ENCODE measurements at regions not wholly inside any gene's neighbourhood (a gene's known extent, or its start where the extent isn't known, plus 50 kb on each side); places are given as distances from the start of the nearest gene placed in this dataset.

GRCh38 chr13:104577071-104577815 is 1511.0 kb upstream of the SLC10A2 start:
- 80% methylated on average over 1 of the region's 4 CpGs for WGBS (ENCODE audit: insufficient coverage)
- no peaks in the 10 kb centered on the region for H3K4me1 ChIP-seq (ENCODE audit: control insufficient read depth, insufficient read depth, low read length)
- no peak overlapping the region for H3K4me3 ChIP-seq (ENCODE audit: low read depth, low read length)
- no peak overlapping the region for H3K27ac ChIP-seq (ENCODE audit: low read depth, low read length)
- no peaks in the 10 kb centered on the region for H3K9me3 ChIP-seq (ENCODE audit: control insufficient read depth, insufficient read depth, low read length)
- no peak for DNase-seq (ENCODE audit: low read depth in 4 of 6, low spot score in 6 of 6)
- no peaks in the 10 kb centered on the region for H3K36me3 ChIP-seq (ENCODE audit: control insufficient read depth, insufficient read depth, low read length)
- H3K27me3 ChIP-seq (ENCODE audit: control insufficient read depth, insufficient read depth, low read length) = no peaks in the 10 kb centered on the region

GRCh38 chr13:104571893-104572229 is 1505.6 kb upstream of the SLC10A2 start:
- DNase-seq (ENCODE audit: low read depth in 4 of 6, low spot score in 6 of 6) = no peak
- Histone ChIP-seq H3K4me1 (ENCODE audit: control insufficient read depth, insufficient read depth, low read length) (peaks cover 3% of the 10 kb centered on the region), H3K4me3 (ENCODE audit: low read depth, low read length) (no peak overlapping the region), H3K27ac (ENCODE audit: low read depth, low read length) (no peak overlapping the region), H3K9me3 (ENCODE audit: control insufficient read depth, insufficient read depth, low read length) (no peaks in the 10 kb centered on the region), H3K27me3 (ENCODE audit: control insufficient read depth, insufficient read depth, low read length) (no peaks in the 10 kb centered on the region), H3K36me3 (ENCODE audit: control insufficient read depth, insufficient read depth, low read length) (no peaks in the 10 kb centered on the region)
- no CpG with 5 or more reads among the region's 2 CpGs for WGBS (ENCODE audit: insufficient coverage)

- Histone ChIP-seq H3K4me1 (ENCODE audit: control insufficient read depth, insufficient read depth, low read length) (peaks cover 3% of the 10 kb centered on the region), H3K36me3 (ENCODE audit: control insufficient read depth, insufficient read depth, low read length) (no peaks in the 10 kb centered on the region), H3K4me3 (ENCODE audit: low read depth, low read length) (peak overlapping the region; percentile 19), H3K27ac (ENCODE audit: low read depth, low read length) (no peak overlapping the region), H3K9me3 (ENCODE audit: control insufficient read depth, insufficient read depth, low read length) (no peaks in the 10 kb centered on the region), H3K27me3 (ENCODE audit: control insufficient read depth, insufficient read depth, low read length) (no peaks in the 10 kb centered on the region)
- WGBS (ENCODE audit: insufficient coverage) = 28% methylated on average over 3 of the region's 12 CpGs
- DNase-seq (ENCODE audit: low read depth in 4 of 6, low spot score in 6 of 6) = peak; percentile 42 to 92 (median 60)
Measured at GRCh38 chr13:104571161-104571892, 1505.1 kb upstream of the SLC10A2 start.

- DNase-seq (ENCODE audit: low read depth in 4 of 6, low spot score in 6 of 6) = no peak
- WGBS (ENCODE audit: insufficient coverage) = 92% methylated on average over 2 of the region's 5 CpGs
- H3K4me3 ChIP-seq (ENCODE audit: low read depth, low read length) = no peak overlapping the region
- H3K36me3 ChIP-seq (ENCODE audit: control insufficient read depth, insufficient read depth, low read length) = no peaks in the 10 kb centered on the region
- H3K4me1 ChIP-seq (ENCODE audit: control insufficient read depth, insufficient read depth, low read length) = peaks cover 3% of the 10 kb centered on the region
- H3K27me3 ChIP-seq (ENCODE audit: control insufficient read depth, insufficient read depth, low read length) = no peaks in the 10 kb centered on the region
- no peaks in the 10 kb centered on the region for H3K9me3 ChIP-seq (ENCODE audit: control insufficient read depth, insufficient read depth, low read length)
- no peak overlapping the region for H3K27ac ChIP-seq (ENCODE audit: low read depth, low read length)
Measured at GRCh38 chr13:104567114-104567513, 1500.9 kb upstream of the SLC10A2 start.

- Histone ChIP-seq H3K4me1 (ENCODE audit: control insufficient read depth, insufficient read depth, low read length) (no peaks in the 10 kb centered on the region), H3K36me3 (ENCODE audit: control insufficient read depth, insufficient read depth, low read length) (no peaks in the 10 kb centered on the region), H3K27me3 (ENCODE audit: control insufficient read depth, insufficient read depth, low read length) (no peaks in the 10 kb centered on the region), H3K27ac (ENCODE audit: low read depth, low read length) (no peak overlapping the region), H3K4me3 (ENCODE audit: low read depth, low read length) (no peak overlapping the region), H3K9me3 (ENCODE audit: control insufficient read depth, insufficient read depth, low read length) (no peaks in the 10 kb centered on the region)
- no peak for DNase-seq (ENCODE audit: low read depth in 4 of 6, low spot score in 6 of 6)
- WGBS (ENCODE audit: insufficient coverage) = no CpG with 5 or more reads among the region's 4 CpGs
Measured at GRCh38 chr13:104565888-104566287, 1499.7 kb upstream of the SLC10A2 start.

GRCh38 chr13:104553896-104554295 is 1487.7 kb upstream of the SLC10A2 start:
- Histone ChIP-seq H3K27me3 (ENCODE audit: control insufficient read depth, insufficient read depth, low read length) (no peaks in the 10 kb centered on the region), H3K27ac (ENCODE audit: low read depth, low read length) (no peak overlapping the region), H3K4me3 (ENCODE audit: low read depth, low read length) (no peak overlapping the region), H3K36me3 (ENCODE audit: control insufficient read depth, insufficient read depth, low read length) (no peaks in the 10 kb centered on the region), H3K9me3 (ENCODE audit: control insufficient read depth, insufficient read depth, low read length) (no peaks in the 10 kb centered on the region), H3K4me1 (ENCODE audit: control insufficient read depth, insufficient read depth, low read length) (no peaks in the 10 kb centered on the region)
- no peak for DNase-seq (ENCODE audit: low read depth in 4 of 6, low spot score in 6 of 6)
- 100% methylated on average over 1 of the region's 1 CpG for WGBS (ENCODE audit: insufficient coverage)

GRCh38 chr13:104553186-104553585 is 1487.0 kb upstream of the SLC10A2 start:
- Histone ChIP-seq H3K9me3 (ENCODE audit: control insufficient read depth, insufficient read depth, low read length) (no peaks in the 10 kb centered on the region), H3K27ac (ENCODE audit: low read depth, low read length) (no peak overlapping the region), H3K27me3 (ENCODE audit: control insufficient read depth, insufficient read depth, low read length) (no peaks in the 10 kb centered on the region), H3K4me1 (ENCODE audit: control insufficient read depth, insufficient read depth, low read length) (no peaks in the 10 kb centered on the region), H3K4me3 (ENCODE audit: low read depth, low read length) (no peak overlapping the region), H3K36me3 (ENCODE audit: control insufficient read depth, insufficient read depth, low read length) (no peaks in the 10 kb centered on the region)
- DNase-seq (ENCODE audit: low read depth in 4 of 6, low spot score in 6 of 6) = peak in 1 of 6 donors; percentile 11
- WGBS (ENCODE audit: insufficient coverage) = no CpG with 5 or more reads among the region's 3 CpGs

GRCh38 chr13:104534847-104535246 is 1468.6 kb upstream of the SLC10A2 start:
- H3K9me3 ChIP-seq (ENCODE audit: control insufficient read depth, insufficient read depth, low read length) = no peaks in the 10 kb centered on the region
- DNase-seq (ENCODE audit: low read depth in 4 of 6, low spot score in 6 of 6) = no peak
- H3K4me3 ChIP-seq (ENCODE audit: low read depth, low read length) = no peak overlapping the region
- H3K27ac ChIP-seq (ENCODE audit: low read depth, low read length) = no peak overlapping the region
- no peaks in the 10 kb centered on the region for H3K36me3 ChIP-seq (ENCODE audit: control insufficient read depth, insufficient read depth, low read length)
- no peaks in the 10 kb centered on the region for H3K27me3 ChIP-seq (ENCODE audit: control insufficient read depth, insufficient read depth, low read length)
- no peaks in the 10 kb centered on the region for H3K4me1 ChIP-seq (ENCODE audit: control insufficient read depth, insufficient read depth, low read length)
- WGBS (ENCODE audit: insufficient coverage) = 96% methylated on average over 10 of the region's 10 CpGs

GRCh38 chr13:104532132-104532531 is 1465.9 kb upstream of the SLC10A2 start:
- H3K27me3 ChIP-seq (ENCODE audit: control insufficient read depth, insufficient read depth, low read length) = no peaks in the 10 kb centered on the region

GRCh38 chr13:104530741-104531140 is 1464.5 kb upstream of the SLC10A2 start:
- DNase-seq (ENCODE audit: low read depth in 4 of 6, low spot score in 6 of 6) = no peak
- Histone ChIP-seq H3K4me3 (ENCODE audit: low read depth, low read length) (no peak overlapping the region), H3K9me3 (ENCODE audit: control insufficient read depth, insufficient read depth, low read length) (no peaks in the 10 kb centered on the region), H3K27me3 (ENCODE audit: control insufficient read depth, insufficient read depth, low read length) (no peaks in the 10 kb centered on the region), H3K4me1 (ENCODE audit: control insufficient read depth, insufficient read depth, low read length) (no peaks in the 10 kb centered on the region), H3K27ac (ENCODE audit: low read depth, low read length) (no peak overlapping the region), H3K36me3 (ENCODE audit: control insufficient read depth, insufficient read depth, low read length) (no peaks in the 10 kb centered on the region)

More at GRCh38 chr13:104532132-104532531, 1465.9 kb upstream of the SLC10A2 start:
- Histone ChIP-seq H3K27ac (ENCODE audit: low read depth, low read length) (no peak overlapping the region), H3K4me3 (ENCODE audit: low read depth, low read length) (no peak overlapping the region), H3K4me1 (ENCODE audit: control insufficient read depth, insufficient read depth, low read length) (no peaks in the 10 kb centered on the region), H3K36me3 (ENCODE audit: control insufficient read depth, insufficient read depth, low read length) (no peaks in the 10 kb centered on the region), H3K9me3 (ENCODE audit: control insufficient read depth, insufficient read depth, low read length) (no peaks in the 10 kb centered on the region)
- no peak for DNase-seq (ENCODE audit: low read depth in 4 of 6, low spot score in 6 of 6)
